GM23338 (cell line): ENCODE measurements at regions not wholly inside any gene's neighbourhood (a gene's known extent, or its start where the extent isn't known, plus 50 kb on each side); places are given as distances from the start of the nearest gene placed in this dataset.

ENCODE experiments used
- ETS1 ChIP-seq: IDR thresholded peaks from 2 replicates; pipeline ENCODE4 v1.6.1; 2016; ENCODE audit warnings: antibody characterized with exemption
- EZH2 ChIP-seq: fragments of 200-600 bp; sonication (generic); IDR thresholded peaks from one replicate; pipeline ENCODE4 v1.8.0; 2017; ENCODE audit warnings: antibody characterized with exemption, mild to moderate bottlenecking, low read depth; ENCODE audit not compliant: unreplicated experiment
- EZH2phosphoT487 ChIP-seq: fragments of 200-600 bp; sonication (generic); IDR thresholded peaks from one replicate; pipeline ENCODE4 v1.8.1; 2018; ENCODE audit warnings: antibody characterized with exemption; ENCODE audit not compliant: unreplicated experiment
- POLR2AphosphoS5 ChIP-seq: IDR thresholded peaks from 2 replicates; pipeline ENCODE4 v1.6.1; 2016; ENCODE audit warnings: antibody characterized with exemption, low read depth
- REST ChIP-seq: IDR thresholded peaks from one replicate; pipeline ENCODE4 v1.6.1; 2018; ENCODE audit warnings: antibody characterized with exemption; ENCODE audit not compliant: unreplicated experiment
- STAT1 ChIP-seq: IDR thresholded peaks from one replicate; pipeline ENCODE4 v1.6.1; 2016; ENCODE audit warnings: antibody characterized with exemption; ENCODE audit not compliant: unreplicated experiment
- ZNF114 ChIP-seq: fragments of 250-450 bp; sonication (Bioruptor Pico); IDR thresholded peaks from 2 replicates; pipeline ENCODE4 v1.5.0; 2020; ENCODE audit warnings: mild to moderate bottlenecking, moderate library complexity
- ZNF331 ChIP-seq: fragments of 250-450 bp; sonication (Bioruptor Pico); IDR thresholded peaks from 2 replicates; pipeline ENCODE4 v1.5.0; 2020; ENCODE audit warnings: low read depth, mild to moderate bottlenecking, moderate library complexity
- ZNF462 ChIP-seq: fragments of 250-450 bp; sonication (Bioruptor Pico); IDR thresholded peaks from 2 replicates; pipeline ENCODE4 v1.5.0; 2020; ENCODE audit warnings: mild to moderate bottlenecking, moderate library complexity

GRCh38 chr2:106028192-106028591, 165.9 kb downstream of the UXS1 start (continued):
- TF ChIP-seq ZNF462 (CRISPR knock-in tag), result no peak
- no peak for TF ChIP-seq ZNF331 (CRISPR knock-in tag)
- TF ChIP-seq EZH2, result no peak
- TF ChIP-seq POLR2AphosphoS5, result no peak
- no peak for TF ChIP-seq EZH2phosphoT487
- no peak for TF ChIP-seq ETS1
- TF ChIP-seq STAT1, result no peak
- no peak for TF ChIP-seq REST
- no peak for TF ChIP-seq ZNF114 (CRISPR knock-in tag)
